Neural cell (in vitro differentiated cells): ENCODE measurements at regions not wholly inside any gene's neighbourhood (a gene's known extent, or its start where the extent isn't known, plus 50 kb on each side); places are given as distances from the start of the nearest gene placed in this dataset.

Experiments used
- CTCF ChIP-seq: fragments of 450-650 bp; IDR thresholded peaks from 2 replicates; pipeline ENCODE4 v1.5.1; 2014; ENCODE audit warnings: antibody characterized with exemption, mild to moderate bottlenecking, moderate library complexity; ENCODE audit not compliant: poor library complexity, severe bottlenecking
- EZH2 ChIP-seq: fragments of 200-600, 300-800 bp; shearing (Covaris generic), sonication (generic); IDR thresholded peaks from 2 replicates; pipeline ENCODE4 v1.6.1; 2014; ENCODE audit warnings: antibody characterized with exemption, low read length, borderline replicate concordance, mild to moderate bottlenecking; ENCODE audit not compliant: insufficient read depth, poor library complexity, severe bottlenecking
- MXI1 ChIP-seq: fragments of 450-650 bp; conservative IDR thresholded peaks from 2 replicates; pipeline ENCODE4 v1.6.1; 2014; ENCODE audit warnings: antibody characterized with exemption, mild to moderate bottlenecking; ENCODE audit not compliant: poor library complexity, severe bottlenecking
- POLR2AphosphoS5 ChIP-seq: IDR thresholded peaks from 2 replicates; pipeline ENCODE4 v1.6.1; 2012

GRCh38 chr3:72082776-72083462, 298.0 kb upstream of the PROK2 start:
- no peak for TF ChIP-seq EZH2
- no peak for TF ChIP-seq POLR2AphosphoS5
- no peak for TF ChIP-seq MXI1
- TF ChIP-seq CTCF: no peak
